Activated naive CD4-positive, alpha-beta T cell treated with anti-CD3 and anti-CD28 coated beads, Interleukin-2, amount 10 ng/mL, durations not matched to agents 7 days and 5 days (primary cell): ENCODE measurements at regions not wholly inside any gene's neighbourhood (a gene's known extent, or its start where the extent isn't known, plus 50 kb on each side); places are given as distances from the start of the nearest gene placed in this dataset.

Experiments used
- CTCF ChIA-PET: fragments of 350-600 bp; sonication (Branson Sonifier 250); formaldehyde crosslinking; loops from one replicate; lab custom pipeline; 2021; ENCODE audit warnings: antibody characterized with exemption; lab: Charles Lee
- DNase-seq: peaks from one replicate; pipeline ENCODE4 v3.0.0-alpha.2; 2020
- H3K27ac Mint-ChIP-seq: one replicate; pipeline ENCODE4 v1.8.0; 2021; ENCODE audit warnings: mild to moderate bottlenecking, moderate library complexity, mixed read lengths
- H3K27me3 Mint-ChIP-seq: one replicate; pipeline ENCODE4 v1.8.0; 2021; ENCODE audit warnings: mild to moderate bottlenecking, mixed read lengths
- H3K36me3 Mint-ChIP-seq: one replicate; pipeline ENCODE4 v1.8.0; 2021; ENCODE audit warnings: mixed read lengths
- H3K4me1 Mint-ChIP-seq: one replicate; pipeline ENCODE4 v1.8.0; 2021; ENCODE audit warnings: mixed read lengths
- H3K4me3 Mint-ChIP-seq: one replicate; pipeline ENCODE4 v1.8.0; 2021; ENCODE audit warnings: mild to moderate bottlenecking, moderate library complexity, mixed read lengths
- H3K9me3 Mint-ChIP-seq: one replicate; pipeline ENCODE4 v1.8.0; 2021; ENCODE audit warnings: mixed read lengths

DNA sequence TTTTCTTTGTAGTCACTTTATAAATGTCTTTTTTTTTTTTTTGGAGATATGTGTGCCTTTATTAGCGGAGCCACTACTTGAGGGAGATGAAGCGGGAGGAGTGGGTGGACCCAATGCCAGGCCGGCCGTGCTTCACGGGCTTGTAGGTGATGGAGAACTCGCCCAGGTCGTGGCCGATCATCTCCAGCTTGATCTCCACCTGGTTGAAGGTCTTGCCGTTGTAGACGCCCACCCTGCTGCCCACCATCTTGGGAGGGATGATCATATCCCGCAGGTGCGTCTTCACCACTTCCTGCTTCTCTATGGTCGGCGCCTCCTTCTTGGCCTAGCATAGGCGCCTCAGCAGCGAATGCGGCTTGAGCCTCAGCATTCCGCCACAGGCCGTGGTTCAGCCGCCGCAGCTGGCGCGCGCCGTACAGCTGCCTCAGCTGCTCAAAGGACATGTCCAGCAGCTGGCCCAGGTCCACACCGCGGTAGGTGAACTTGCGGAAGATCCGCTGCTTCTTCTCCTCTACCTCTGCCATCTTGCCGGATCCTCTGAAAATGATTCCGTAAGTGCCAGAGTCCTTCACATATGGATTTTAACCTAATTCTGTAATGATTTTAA is 1095.6 kb downstream of the MAT2B start:
- Mint-ChIP-seq H3K4me3 (no peak overlapping the region), H3K9me3 (peaks cover 13% of the 10 kb centered on the region), H3K36me3 (no peaks in the 10 kb centered on the region), H3K27me3 (no peaks in the 10 kb centered on the region), H3K4me1 (no peaks in the 10 kb centered on the region), H3K27ac (no peak overlapping the region)
- CTCF ChIA-PET: no interaction called here
- DNase-seq: no peak

DNA sequence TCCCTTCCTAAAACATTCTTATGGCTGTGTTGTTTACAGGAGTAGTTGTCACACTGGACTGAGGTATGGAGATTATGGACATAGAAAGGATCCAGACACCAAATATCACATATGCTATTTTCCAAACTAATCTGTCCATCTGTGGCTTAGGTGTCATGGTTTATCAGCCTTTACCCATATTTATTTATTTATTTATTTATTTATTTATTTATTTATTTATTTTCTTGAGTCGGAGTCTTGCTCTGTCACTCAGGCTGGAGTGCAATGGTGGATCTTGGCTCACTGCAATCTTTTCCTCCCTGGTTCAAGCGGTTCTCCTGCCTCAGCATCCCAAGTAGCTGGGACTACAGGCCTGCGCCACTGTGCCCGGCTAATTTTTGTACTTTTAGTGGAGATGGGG is 1103.1 kb downstream of the MAT2B start:
- Mint-ChIP-seq H3K27ac (no peak overlapping the region), H3K27me3 (no peaks in the 10 kb centered on the region), H3K4me1 (no peaks in the 10 kb centered on the region), H3K36me3 (no peaks in the 10 kb centered on the region), H3K4me3 (no peak overlapping the region), H3K9me3 (peaks cover 13% of the 10 kb centered on the region)
- CTCF ChIA-PET: no interaction called here
- no peak for DNase-seq

DNA sequence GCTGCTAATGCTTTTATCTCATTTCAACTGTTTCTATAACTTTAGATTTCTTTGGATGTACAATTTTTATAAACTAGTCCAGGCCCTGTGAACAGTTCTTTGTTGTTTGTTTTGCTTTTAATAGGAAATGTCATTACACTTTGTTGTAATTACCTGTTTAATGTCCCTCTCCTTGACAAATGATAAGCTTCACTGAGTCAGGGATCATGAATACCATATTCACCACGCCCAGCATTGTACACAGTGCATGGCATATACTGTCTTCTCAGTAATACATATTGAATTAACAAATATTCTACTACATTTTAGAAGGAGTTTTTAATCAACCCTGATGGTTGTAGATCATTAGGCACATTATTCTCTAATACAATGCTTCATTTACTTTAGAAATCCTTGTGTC is 1105.0 kb downstream of the MAT2B start:
- no peaks in the 10 kb centered on the region for H3K27me3 Mint-ChIP-seq
- H3K4me3 Mint-ChIP-seq: no peak overlapping the region
- no peaks in the 10 kb centered on the region for H3K4me1 Mint-ChIP-seq
- H3K27ac Mint-ChIP-seq: no peak overlapping the region
- CTCF ChIA-PET: no interaction called here
- no peaks in the 10 kb centered on the region for H3K36me3 Mint-ChIP-seq
- DNase-seq: no peak
- peaks cover 13% of the 10 kb centered on the region for H3K9me3 Mint-ChIP-seq

DNA sequence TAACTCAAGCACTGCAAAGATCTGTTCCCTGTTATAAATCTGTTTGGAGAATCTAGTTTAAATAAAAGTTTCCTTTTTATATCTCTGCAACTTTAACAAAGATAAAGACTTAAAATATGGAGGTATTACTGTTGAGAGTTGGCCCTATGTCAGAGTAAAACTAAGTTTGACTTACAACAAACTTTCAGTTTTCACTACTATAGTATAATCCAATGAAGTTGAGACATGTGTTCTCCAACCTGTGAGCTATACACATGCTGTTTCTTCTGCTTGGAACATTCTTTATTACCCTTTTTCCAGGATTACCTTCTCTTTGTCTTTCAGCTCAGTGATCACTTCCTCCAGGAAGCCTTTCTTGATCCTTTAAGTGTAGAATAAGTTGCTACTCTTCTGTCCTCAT is 1109.3 kb downstream of the MAT2B start:
- Mint-ChIP-seq H3K27me3 (no peaks in the 10 kb centered on the region), H3K9me3 (peaks cover 2% of the 10 kb centered on the region), H3K4me3 (no peak overlapping the region), H3K36me3 (no peaks in the 10 kb centered on the region), H3K27ac (no peak overlapping the region), H3K4me1 (no peaks in the 10 kb centered on the region)
- CTCF ChIA-PET: no interaction called here
- no peak for DNase-seq

DNA sequence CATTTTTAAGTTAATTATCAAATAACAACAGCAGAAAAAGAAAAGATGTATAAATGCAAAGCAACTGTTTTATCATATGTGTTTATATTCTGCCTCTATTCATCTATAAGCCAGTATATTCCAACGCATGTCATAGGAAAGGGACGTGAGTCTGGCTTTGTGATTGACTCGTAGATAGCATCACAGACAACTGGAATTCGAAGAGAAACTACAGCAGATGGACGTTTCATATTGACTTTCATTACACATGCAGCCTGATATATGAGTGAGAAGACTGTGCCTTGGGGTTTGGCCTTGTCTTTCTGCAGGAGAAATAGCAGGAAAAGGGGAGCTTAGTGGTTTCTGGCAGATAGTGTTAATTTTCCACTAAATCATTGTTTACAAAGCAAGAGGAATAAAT is 1111.9 kb downstream of the MAT2B start:
- Mint-ChIP-seq H3K9me3 (peaks cover 8% of the 10 kb centered on the region), H3K36me3 (no peaks in the 10 kb centered on the region), H3K27ac (no peak overlapping the region), H3K27me3 (no peaks in the 10 kb centered on the region), H3K4me3 (no peak overlapping the region), H3K4me1 (no peaks in the 10 kb centered on the region)
- DNase-seq: no peak
- CTCF ChIA-PET: interaction anchor here (1.0 kb wide), 1 partner anchor 15 kb away, joined by 3 read pairs; no protein-coding TSS in a partner anchor

DNA sequence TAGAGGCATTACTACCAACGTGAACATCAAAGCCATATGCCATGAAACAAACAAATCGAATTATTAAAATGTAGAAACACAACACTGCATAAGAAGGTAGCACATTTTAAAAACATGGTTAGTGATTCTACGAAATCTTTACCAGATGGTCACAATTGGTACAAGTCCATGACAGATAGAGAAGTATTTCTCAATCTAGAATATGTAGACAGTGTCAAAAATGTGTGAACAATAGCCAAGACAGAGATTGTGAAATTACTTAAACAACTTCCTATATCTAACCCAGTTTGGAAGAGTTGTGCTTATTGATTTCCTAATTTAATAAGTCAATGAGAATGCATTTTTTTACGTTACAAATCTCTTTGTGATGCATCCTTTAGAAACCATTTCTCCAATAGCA is 1121.6 kb downstream of the MAT2B start:
- Mint-ChIP-seq H3K27ac (no peak overlapping the region), H3K4me1 (no peaks in the 10 kb centered on the region), H3K4me3 (no peak overlapping the region), H3K9me3 (peaks cover 6% of the 10 kb centered on the region), H3K36me3 (no peaks in the 10 kb centered on the region), H3K27me3 (no peaks in the 10 kb centered on the region)
- CTCF ChIA-PET: no interaction called here
- no peak for DNase-seq

DNA sequence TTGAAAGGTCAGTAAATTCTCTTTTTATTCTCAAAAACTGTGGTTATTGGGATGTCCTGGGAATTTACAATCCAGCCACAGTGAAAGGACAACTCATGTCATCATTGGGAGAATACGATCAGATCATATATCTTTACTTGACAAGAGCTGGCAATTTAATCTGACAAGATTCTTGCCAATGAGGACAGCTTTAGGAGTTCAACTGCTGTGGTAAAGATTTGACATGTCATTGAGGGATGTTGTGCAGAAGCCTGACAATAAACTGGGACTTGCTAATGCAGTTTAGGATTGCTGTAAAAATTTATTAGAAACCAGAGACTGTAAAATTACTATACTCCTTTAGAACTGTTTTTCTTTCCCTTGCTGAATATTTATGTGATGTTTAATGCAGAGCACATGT is 1131.0 kb downstream of the MAT2B start:
- H3K9me3 Mint-ChIP-seq: no peaks in the 10 kb centered on the region
- no peaks in the 10 kb centered on the region for H3K4me1 Mint-ChIP-seq
- DNase-seq: no peak
- H3K27me3 Mint-ChIP-seq: no peaks in the 10 kb centered on the region
- no peak overlapping the region for H3K27ac Mint-ChIP-seq
- H3K4me3 Mint-ChIP-seq: no peak overlapping the region
- no peaks in the 10 kb centered on the region for H3K36me3 Mint-ChIP-seq
- CTCF ChIA-PET: no interaction called here

DNA sequence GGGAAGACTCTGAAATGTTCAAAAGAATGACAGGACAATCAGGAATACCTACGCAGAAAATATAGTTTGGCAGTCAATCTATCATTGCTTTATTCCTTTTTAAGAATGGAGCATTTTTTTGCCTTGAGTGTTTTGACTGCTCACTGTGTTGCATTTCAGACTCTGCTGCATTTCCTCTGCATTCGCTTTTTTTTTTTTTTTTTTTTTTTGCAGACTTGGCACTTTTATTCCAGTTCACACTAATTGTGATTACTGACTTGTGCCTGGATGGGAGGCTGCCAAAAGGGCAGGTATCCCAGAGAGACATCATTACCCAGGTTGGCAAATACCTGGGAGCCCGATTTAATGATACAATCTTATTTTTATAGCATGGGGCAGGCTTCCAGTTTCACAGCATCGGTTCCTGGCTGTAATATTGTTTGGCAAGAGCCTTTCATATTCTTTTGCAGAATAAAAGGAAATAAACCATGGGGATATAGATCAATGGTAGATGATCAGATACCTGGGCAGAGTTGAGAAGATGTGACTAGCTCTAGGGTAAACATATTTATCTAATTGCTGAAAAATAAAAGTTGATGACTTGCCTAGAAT is 1132.6 kb downstream of the MAT2B start:
- Mint-ChIP-seq H3K9me3 (no peaks in the 10 kb centered on the region), H3K4me3 (no peak overlapping the region), H3K36me3 (no peaks in the 10 kb centered on the region), H3K4me1 (no peaks in the 10 kb centered on the region), H3K27me3 (no peaks in the 10 kb centered on the region), H3K27ac (no peak overlapping the region)
- CTCF ChIA-PET: no interaction called here
- DNase-seq: no peak

DNA sequence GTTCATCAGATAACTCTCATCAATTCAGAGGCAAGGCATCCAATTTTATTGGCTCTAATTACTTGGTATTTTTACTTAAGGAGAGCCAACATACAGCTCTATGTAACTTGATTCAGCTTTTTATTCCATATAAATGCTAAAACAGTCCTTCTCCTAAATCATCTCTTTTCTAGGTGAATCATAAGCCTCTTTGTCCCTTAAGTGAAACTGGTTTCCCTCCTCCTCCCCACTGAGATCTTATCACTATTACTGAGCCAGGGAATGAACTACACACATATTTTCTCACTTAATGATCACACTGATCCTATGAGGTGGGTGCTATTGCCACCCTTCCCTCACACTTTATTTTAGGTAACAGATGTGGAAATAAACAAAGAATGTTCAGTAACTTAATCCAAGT is 1143.8 kb downstream of the MAT2B start:
- no peak for DNase-seq
- Mint-ChIP-seq H3K9me3 (peaks cover 8% of the 10 kb centered on the region), H3K36me3 (no peaks in the 10 kb centered on the region), H3K4me1 (no peaks in the 10 kb centered on the region), H3K4me3 (no peak overlapping the region), H3K27ac (no peak overlapping the region), H3K27me3 (no peaks in the 10 kb centered on the region)
- CTCF ChIA-PET: no interaction called here

DNA sequence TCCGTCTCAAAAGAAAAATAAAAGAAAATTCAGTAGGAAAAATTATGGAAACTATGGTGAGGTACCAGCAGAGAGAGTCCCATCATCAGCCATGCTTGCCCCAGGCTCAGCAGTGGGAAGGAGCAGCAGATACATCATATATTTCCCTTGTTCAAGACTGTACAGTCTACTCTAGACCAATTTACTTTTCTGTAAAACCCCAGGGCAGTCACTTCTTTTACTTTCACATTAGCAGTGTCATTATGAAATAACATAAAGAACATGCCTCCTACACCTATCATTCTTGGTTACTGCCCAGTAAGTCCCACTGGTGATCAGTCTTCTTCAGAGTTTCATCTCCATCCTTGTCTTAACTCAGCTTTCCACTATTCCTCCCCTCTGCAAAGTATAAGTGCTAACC is 1145.0 kb downstream of the MAT2B start:
- no peaks in the 10 kb centered on the region for H3K36me3 Mint-ChIP-seq

DNA sequence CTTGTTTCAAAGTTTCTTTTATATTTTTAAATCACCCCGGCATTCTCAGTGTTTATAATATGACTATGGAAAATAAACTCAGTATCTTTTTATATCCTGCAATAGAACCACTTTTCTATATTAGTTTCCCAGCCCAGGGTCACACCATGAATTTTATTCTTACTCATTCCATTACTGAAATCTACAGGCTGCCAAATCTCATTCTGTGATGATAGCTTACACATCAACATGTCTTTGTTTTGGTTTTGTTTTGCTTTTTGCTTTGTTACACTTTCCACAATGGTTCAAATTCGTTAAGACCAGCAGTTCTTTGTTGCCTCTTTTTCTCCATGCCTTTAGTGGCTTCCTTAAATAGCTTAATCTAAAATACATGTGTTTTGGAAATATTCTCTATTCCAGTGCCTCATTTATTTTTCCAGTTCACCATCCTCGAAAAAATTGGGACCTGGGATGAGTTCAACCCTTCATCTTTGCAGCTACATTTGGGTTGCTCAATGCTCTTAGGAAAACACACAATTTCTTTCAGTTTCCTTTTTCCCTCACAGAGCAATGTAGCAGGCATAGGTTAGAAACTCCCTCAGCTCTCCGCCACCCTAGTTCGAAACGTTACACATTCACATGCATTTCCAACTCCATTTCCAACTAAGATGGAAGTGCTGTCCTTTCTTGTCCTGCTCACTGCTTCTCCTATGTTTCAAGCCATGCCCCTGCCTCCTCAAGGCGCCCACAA is 1146.3 kb downstream of the MAT2B start:
- no peak overlapping the region for H3K27ac Mint-ChIP-seq
- CTCF ChIA-PET: no interaction called here
- no peaks in the 10 kb centered on the region for H3K36me3 Mint-ChIP-seq
- no peak overlapping the region for H3K4me3 Mint-ChIP-seq
- H3K27me3 Mint-ChIP-seq: no peaks in the 10 kb centered on the region
- peaks cover 5% of the 10 kb centered on the region for H3K9me3 Mint-ChIP-seq
- DNase-seq: no peak
- no peaks in the 10 kb centered on the region for H3K4me1 Mint-ChIP-seq

More for the DNA sequence above, 1145.0 kb downstream of the MAT2B start:
- CTCF ChIA-PET: no interaction called here
- no peaks in the 10 kb centered on the region for H3K4me1 Mint-ChIP-seq
- no peak for DNase-seq
- H3K4me3 Mint-ChIP-seq: no peak overlapping the region
- no peak overlapping the region for H3K27ac Mint-ChIP-seq
- no peaks in the 10 kb centered on the region for H3K27me3 Mint-ChIP-seq
- H3K9me3 Mint-ChIP-seq: peaks cover 5% of the 10 kb centered on the region

DNA sequence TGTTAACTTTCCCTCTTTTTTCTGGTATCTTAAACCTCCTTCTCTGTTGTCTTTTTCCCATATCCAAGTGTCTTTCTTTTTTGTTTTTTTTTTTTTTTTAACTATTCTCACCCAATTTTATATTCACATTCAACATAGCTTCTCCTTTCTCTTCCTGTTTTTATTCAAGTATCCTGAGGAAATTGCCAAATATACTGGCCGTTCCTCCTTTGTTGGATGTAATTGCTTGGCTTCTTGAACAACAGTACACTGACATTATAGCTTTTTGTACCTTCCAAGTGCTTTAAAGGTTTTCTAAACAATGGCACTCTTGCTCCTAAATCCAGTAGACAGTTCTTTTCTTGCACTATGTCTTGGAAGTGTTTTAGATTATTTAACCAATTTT is 1146.8 kb downstream of the MAT2B start:
- H3K9me3 Mint-ChIP-seq: peaks cover 5% of the 10 kb centered on the region
- no peak overlapping the region for H3K4me3 Mint-ChIP-seq
- H3K27ac Mint-ChIP-seq: no peak overlapping the region
- no peaks in the 10 kb centered on the region for H3K36me3 Mint-ChIP-seq
- no peak for DNase-seq
- CTCF ChIA-PET: no interaction called here
- H3K4me1 Mint-ChIP-seq: no peaks in the 10 kb centered on the region
- H3K27me3 Mint-ChIP-seq: no peaks in the 10 kb centered on the region

DNA sequence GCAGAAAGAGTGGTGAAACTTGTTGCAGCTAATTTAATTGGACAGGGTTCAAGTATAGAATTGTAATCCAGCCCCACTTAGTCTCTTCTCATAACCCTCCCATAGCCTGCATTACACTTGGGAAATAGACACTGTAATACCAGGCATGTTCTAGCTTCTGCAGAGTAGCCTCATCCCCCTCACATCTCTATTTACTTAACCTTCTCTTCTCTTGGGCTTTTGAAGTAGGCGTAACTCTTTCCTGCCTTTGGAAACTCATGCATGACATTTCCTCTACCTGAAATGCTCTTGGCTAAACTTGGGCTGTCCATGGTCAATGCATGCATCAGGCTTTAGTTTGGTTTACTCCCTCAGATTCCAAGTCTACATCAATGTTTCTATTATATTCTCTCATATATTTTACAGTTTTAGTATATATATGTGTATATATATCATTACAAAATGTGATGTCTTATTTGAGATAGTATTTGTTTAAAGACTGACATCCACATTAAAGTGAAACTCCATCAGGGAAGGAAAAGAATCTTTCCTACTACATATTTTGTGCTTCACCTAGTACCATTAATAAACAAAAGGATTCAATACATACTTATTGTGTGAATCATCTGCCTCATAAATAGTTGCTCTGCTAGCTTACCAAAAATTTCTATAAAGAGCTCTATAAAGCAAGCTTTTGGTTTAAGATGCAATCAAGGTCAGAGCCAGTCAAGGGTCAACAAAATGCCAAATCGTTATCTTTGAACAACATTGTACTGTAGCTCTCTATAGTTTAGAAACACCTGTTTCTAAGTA is 1158.0 kb downstream of the MAT2B start:
- Mint-ChIP-seq H3K27me3 (no peaks in the 10 kb centered on the region), H3K27ac (no peak overlapping the region), H3K36me3 (no peaks in the 10 kb centered on the region), H3K4me3 (no peak overlapping the region), H3K9me3 (no peaks in the 10 kb centered on the region), H3K4me1 (no peaks in the 10 kb centered on the region)
- CTCF ChIA-PET: no interaction called here
- DNase-seq: no peak

DNA sequence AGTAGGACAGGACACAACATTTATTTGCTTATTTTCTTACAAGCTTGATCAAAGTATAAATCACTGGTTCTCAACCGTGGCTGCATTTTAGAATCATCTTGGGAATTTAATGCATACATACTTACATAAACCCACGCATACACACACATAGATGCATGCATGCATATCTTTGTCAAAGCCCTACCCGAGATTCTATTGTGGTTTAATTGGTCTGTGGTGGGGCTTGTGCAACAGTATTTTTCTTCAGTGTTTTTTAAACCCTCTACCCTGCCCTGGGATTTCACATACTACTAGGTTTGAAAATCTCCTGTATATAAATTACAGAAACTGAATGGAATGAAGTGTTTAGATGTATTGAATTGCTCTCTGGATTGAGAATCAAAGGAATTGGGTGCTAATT is 1166.2 kb downstream of the MAT2B start:
- Mint-ChIP-seq H3K36me3 (no peaks in the 10 kb centered on the region), H3K27me3 (no peaks in the 10 kb centered on the region), H3K4me3 (no peak overlapping the region), H3K9me3 (peaks cover 3% of the 10 kb centered on the region), H3K27ac (no peak overlapping the region), H3K4me1 (no peaks in the 10 kb centered on the region)
- CTCF ChIA-PET: no interaction called here
- DNase-seq: no peak
